Glutamatergic neuron (in vitro differentiated cells): ENCODE measurements at regions not wholly inside any gene's neighbourhood (a gene's known extent, or its start where the extent isn't known, plus 50 kb on each side); places are given as distances from the start of the nearest gene placed in this dataset.

Experiments used
- DNase-seq: peaks from one replicate; pipeline ENCODE4 v3.0.0; 2022
- H3K27ac Mint-ChIP-seq: one replicate; pipeline ENCODE4 v1.8.0; 2020; ENCODE audit warnings: mild to moderate bottlenecking, mixed read lengths, inconsistent platforms; ENCODE audit not compliant: unreplicated experiment
- H3K27me3 Mint-ChIP-seq: one replicate; pipeline ENCODE4 v1.8.0; 2020; ENCODE audit warnings: mild to moderate bottlenecking, moderate library complexity, mixed read lengths, inconsistent platforms; ENCODE audit not compliant: unreplicated experiment
- H3K36me3 Mint-ChIP-seq: one replicate; pipeline ENCODE4 v1.8.0; 2020; ENCODE audit warnings: mild to moderate bottlenecking, mixed read lengths, inconsistent platforms; ENCODE audit not compliant: unreplicated experiment
- H3K4me1 Mint-ChIP-seq: one replicate; pipeline ENCODE4 v1.8.0; 2020; ENCODE audit warnings: mild to moderate bottlenecking, low read depth, mixed read lengths, inconsistent platforms; ENCODE audit not compliant: unreplicated experiment
- H3K4me3 Mint-ChIP-seq: one replicate; pipeline ENCODE4 v1.8.0; 2020; ENCODE audit warnings: mild to moderate bottlenecking, mixed read lengths, inconsistent platforms; ENCODE audit not compliant: unreplicated experiment
- H3K9me3 Mint-ChIP-seq: one replicate; pipeline ENCODE4 v1.8.0; 2020; ENCODE audit warnings: mild to moderate bottlenecking, moderate library complexity, mixed read lengths, inconsistent platforms; ENCODE audit not compliant: unreplicated experiment
- TF ChIP-seq, protein P1 (sequence below): fragments of 200-600 bp; sonication (generic); IDR thresholded peaks from one replicate; pipeline ENCODE4 v1.5.0; 2021; ENCODE audit not compliant: partially characterized antibody, unreplicated experiment

DNA sequence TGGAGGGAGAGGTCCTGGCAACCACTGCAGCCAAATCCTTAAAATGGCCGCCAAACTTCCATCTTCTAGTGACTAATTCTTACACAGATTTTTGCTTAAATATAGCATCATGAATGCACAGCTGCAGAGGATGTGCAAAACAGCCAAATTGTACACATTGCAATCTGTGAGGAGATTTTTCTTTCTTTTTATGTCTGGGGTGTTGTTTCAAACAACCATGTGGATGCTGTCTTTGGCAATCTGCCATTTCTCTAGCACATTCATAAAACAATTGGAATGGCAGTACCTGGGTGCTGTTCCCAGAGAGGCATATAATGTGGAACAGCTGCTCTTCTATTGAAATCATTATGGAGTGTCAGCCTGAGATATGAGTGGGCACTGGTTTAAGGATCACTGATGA is 1082.9 kb upstream of the SEMA6A start:
- H3K36me3 Mint-ChIP-seq: no peaks in the 10 kb centered on the region
- H3K27me3 Mint-ChIP-seq: no peaks in the 10 kb centered on the region
- H3K4me3 Mint-ChIP-seq: no peak overlapping the region
- TF ChIP-seq, protein P1, sequence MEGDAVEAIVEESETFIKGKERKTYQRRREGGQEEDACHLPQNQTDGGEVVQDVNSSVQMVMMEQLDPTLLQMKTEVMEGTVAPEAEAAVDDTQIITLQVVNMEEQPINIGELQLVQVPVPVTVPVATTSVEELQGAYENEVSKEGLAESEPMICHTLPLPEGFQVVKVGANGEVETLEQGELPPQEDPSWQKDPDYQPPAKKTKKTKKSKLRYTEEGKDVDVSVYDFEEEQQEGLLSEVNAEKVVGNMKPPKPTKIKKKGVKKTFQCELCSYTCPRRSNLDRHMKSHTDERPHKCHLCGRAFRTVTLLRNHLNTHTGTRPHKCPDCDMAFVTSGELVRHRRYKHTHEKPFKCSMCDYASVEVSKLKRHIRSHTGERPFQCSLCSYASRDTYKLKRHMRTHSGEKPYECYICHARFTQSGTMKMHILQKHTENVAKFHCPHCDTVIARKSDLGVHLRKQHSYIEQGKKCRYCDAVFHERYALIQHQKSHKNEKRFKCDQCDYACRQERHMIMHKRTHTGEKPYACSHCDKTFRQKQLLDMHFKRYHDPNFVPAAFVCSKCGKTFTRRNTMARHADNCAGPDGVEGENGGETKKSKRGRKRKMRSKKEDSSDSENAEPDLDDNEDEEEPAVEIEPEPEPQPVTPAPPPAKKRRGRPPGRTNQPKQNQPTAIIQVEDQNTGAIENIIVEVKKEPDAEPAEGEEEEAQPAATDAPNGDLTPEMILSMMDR: no peak
- H3K4me1 Mint-ChIP-seq: peaks cover 2% of the 10 kb centered on the region
- H3K27ac Mint-ChIP-seq: no peak overlapping the region
- DNase-seq: no peak
- no peaks in the 10 kb centered on the region for H3K9me3 Mint-ChIP-seq

DNA sequence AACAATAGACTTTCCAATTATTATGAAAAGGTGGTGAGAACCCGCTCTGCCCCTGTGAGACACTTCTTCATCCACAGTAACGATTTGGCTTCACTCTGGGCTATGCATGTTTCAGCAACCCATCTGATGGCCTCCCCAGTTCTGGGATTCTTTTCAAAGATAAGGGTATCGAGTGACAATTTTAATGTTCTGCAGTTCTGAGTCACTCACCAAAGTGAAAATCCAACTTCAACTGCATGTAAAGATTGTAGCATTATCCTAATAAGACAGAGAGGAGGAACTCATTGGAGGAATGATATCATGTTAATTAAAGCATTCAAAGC is 1078.3 kb upstream of the SEMA6A start:
- Mint-ChIP-seq H3K36me3 (no peaks in the 10 kb centered on the region), H3K4me1 (peaks cover 6% of the 10 kb centered on the region), H3K27ac (no peak overlapping the region), H3K9me3 (no peaks in the 10 kb centered on the region), H3K4me3 (no peak overlapping the region), H3K27me3 (no peaks in the 10 kb centered on the region)
- TF ChIP-seq, protein P1: no peak
- DNase-seq: no peak

DNA sequence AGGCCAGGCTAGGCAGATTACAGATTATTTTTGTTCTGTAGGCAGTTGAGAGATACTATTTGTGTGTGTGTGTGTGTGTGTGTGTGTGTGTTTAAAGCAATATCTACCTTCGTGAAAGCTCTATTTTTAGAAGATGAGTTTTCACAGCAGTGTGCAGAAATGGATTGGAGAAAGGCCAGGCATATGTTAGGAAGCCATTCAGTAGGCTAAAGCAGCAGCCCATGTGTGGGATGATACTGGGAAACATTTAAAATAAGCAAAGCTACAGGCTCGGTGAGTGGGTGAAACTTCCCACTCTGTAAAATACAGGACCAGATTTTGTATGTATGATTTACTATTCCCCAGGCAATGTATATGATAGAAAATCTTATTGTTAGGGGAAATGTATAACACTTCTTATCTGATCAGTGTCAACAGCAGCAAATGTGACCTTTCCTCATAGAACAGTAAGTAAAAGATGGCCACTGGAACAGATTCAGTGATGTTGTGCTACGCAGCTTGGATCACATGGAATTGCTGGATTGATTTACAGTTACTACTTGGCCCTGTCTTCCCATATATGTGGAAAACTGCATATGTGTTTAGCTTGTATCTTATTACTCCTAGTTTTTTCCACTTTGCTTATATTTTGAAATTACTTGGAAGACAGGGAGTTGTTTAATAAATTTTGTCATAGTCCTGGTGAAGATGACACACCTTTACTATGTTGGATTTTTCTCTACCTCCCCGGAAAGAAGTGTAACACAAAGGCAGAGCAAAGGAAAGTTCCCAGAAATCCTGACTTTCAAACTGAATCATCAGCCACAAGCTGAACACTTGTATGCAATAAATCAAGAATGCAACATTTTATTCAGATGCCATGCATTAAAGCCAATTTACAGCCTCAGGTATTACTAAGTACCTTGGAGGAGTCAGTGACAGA is 1077.7 kb upstream of the SEMA6A start:
- Mint-ChIP-seq H3K4me1 (peaks cover 6% of the 10 kb centered on the region), H3K27ac (no peak overlapping the region), H3K9me3 (no peaks in the 10 kb centered on the region), H3K4me3 (no peak overlapping the region), H3K36me3 (no peaks in the 10 kb centered on the region), H3K27me3 (no peaks in the 10 kb centered on the region)
- no peak for DNase-seq
- TF ChIP-seq, protein P1: no peak

DNA sequence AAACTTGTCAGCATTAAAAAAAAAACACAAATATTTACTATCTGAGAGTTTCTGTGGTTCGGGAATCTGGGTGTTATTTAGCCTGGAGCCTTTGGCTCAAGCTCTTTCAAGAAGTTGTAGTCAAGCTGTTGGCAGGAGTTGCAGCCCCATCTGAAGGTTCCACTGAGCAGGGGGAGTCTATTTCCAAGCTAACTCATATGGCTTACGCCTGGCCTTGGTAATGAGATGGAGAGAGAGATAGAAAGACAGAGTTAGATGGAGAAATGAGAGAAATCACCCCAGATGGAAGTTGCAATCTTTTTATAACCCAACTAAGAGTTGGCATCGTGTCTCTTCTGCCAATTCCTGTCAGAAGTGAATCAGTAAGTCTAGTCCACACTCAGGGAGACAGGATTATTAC is 1075.2 kb upstream of the SEMA6A start:
- Mint-ChIP-seq H3K4me3 (no peak overlapping the region), H3K4me1 (peaks cover 6% of the 10 kb centered on the region), H3K9me3 (no peaks in the 10 kb centered on the region), H3K27ac (no peak overlapping the region), H3K27me3 (no peaks in the 10 kb centered on the region), H3K36me3 (no peaks in the 10 kb centered on the region)
- TF ChIP-seq, protein P1: no peak
- DNase-seq: no peak

DNA sequence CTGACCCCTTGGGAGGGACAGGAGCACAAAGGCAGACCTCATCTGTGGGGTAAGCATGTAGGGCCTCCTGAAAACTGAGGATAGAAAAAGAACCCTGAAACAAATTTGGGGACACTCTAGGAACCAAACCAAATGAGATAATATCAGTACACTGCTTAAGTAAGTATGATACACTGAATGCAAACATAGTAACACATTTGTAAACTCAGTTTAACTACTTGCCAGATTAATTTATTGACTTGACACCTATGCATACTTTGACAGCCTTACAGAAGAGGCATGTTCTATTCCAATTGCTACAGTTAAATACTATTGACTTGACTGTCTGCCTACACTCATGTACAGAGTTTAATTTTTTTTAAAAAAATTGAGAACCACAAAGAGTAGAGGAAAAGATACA is 1070.8 kb upstream of the SEMA6A start:
- no peak overlapping the region for H3K4me3 Mint-ChIP-seq
- H3K36me3 Mint-ChIP-seq: no peaks in the 10 kb centered on the region
- H3K27me3 Mint-ChIP-seq: no peaks in the 10 kb centered on the region
- no peak for DNase-seq
- H3K27ac Mint-ChIP-seq: no peak overlapping the region
- no peaks in the 10 kb centered on the region for H3K4me1 Mint-ChIP-seq
- TF ChIP-seq, protein P1: no peak
- peaks cover 1% of the 10 kb centered on the region for H3K9me3 Mint-ChIP-seq
